K562 (cell line): ENCODE measurements at regions not wholly inside any gene's neighbourhood (a gene's known extent, or its start where the extent isn't known, plus 50 kb on each side); places are given as distances from the start of the nearest gene placed in this dataset.

Experiments used
- ATAC-seq: fragments of 200-7000 bp; cut with Tn5 transposase; 3 replicates; pipeline ENCODE4 v1.9.1; 2020; ENCODE audit warnings: moderate library complexity
- BruUV-seq: library from RNA; stranded (reverse); fragments of 400-500 nt; replicated peaks from 2 replicates; lab custom pipeline; 2021; lab: Mats Ljungman, UMichigan
- CTCF ChIA-PET: fragments of 300-600 bp; formaldehyde crosslinking; extraction: SDS; loops from one replicate; lab custom pipeline; 2021; ENCODE audit warnings: low intra/inter-chr PET ratio; lab: Yijun Ruan, JAX
- POLR2A ChIA-PET: fragments of 300-600, 350-650 bp; sonication (Branson Sonifier 250); formaldehyde crosslinking; extraction: SDS; loops from one replicate; lab custom pipeline; 2021; ENCODE audit warnings: antibody characterized with exemption, inconsistent platforms; lab: Yijun Ruan, JAX
- DNase-seq, 4 experiments: peaks; one replicate each; pipeline versions ENCODE4 v3.0.0 to v3.0.0-alpha.2; 2011 to 2018; ENCODE audit warnings: low spot score in 3 of 4, mixed read lengths in 3 of 4; ENCODE audit errors: extremely low read depth in 1 of 4
- FAIRE-seq: peaks from 2 replicates; lab custom pipeline; 2011; peaks lifted over from hg19 to GRCh38; lab: Jason Lieb, UNC
- H2AFZ ChIP-seq: 2 replicates; pipeline ENCODE4 v1.6.0; 2011; ENCODE audit warnings: low read depth, low read length, control low read depth, inconsistent platforms
- H3K27ac ChIP-seq: fragments of 200-600 bp; 3 replicates; pipeline ENCODE4 v1.8.0; 2011; ENCODE audit warnings: low read depth, mild to moderate bottlenecking, control low read depth, inconsistent platforms, low read length, moderate library complexity, mixed read lengths; ENCODE audit errors: extremely low read depth
- H3K27me3 ChIP-seq, 2 experiments: fragments of 300-600 bp in 1 of 2; 2 replicates in 1 of 2; 3 replicates in 1 of 2; pipeline versions ENCODE4 v1.6.0 to v1.8.0; 2011; ENCODE audit warnings: inconsistent platforms in 2 of 2, low read length in 2 of 2, mild to moderate bottlenecking in 1 of 2, mixed read lengths in 1 of 2, moderate library complexity in 1 of 2; ENCODE audit not compliant: control insufficient read depth in 2 of 2, insufficient read depth in 2 of 2
- H3K36me3 ChIP-seq: fragments of 300-600 bp; 3 replicates; pipeline ENCODE4 v1.8.0; 2011; ENCODE audit warnings: mild to moderate bottlenecking, low read length, inconsistent platforms; ENCODE audit not compliant: control insufficient read depth, insufficient read depth
- H3K4me1 ChIP-seq, 2 experiments: fragments of 200-600 bp in 1 of 2; replicated peaks in 1 of 2; 2 replicates in 1 of 2; 3 replicates in 1 of 2; pipeline versions ENCODE4 v1.5.1 to v1.8.0; 2011; ENCODE audit warnings: inconsistent platforms in 2 of 2, low read length in 2 of 2, mild to moderate bottlenecking in 1 of 2, mixed read lengths in 1 of 2, moderate library complexity in 1 of 2; ENCODE audit not compliant: control insufficient read depth in 2 of 2, insufficient read depth in 2 of 2
- H3K4me2 ChIP-seq: 2 replicates; pipeline ENCODE4 v1.6.1; 2011; ENCODE audit warnings: low read length, control low read depth, inconsistent platforms, mixed read lengths; ENCODE audit not compliant: insufficient read depth
- H3K4me3 ChIP-seq: fragments of 200-600 bp; sonication (generic), shearing (Covaris generic); 2 replicates; pipeline ENCODE4 v1.5.1; 2016; ENCODE audit warnings: control low read depth, inconsistent platforms
- H3K79me2 ChIP-seq: fragments of 200-600 bp; 3 replicates; pipeline ENCODE4 v1.8.0; 2011; ENCODE audit warnings: low read length, inconsistent platforms; ENCODE audit not compliant: control insufficient read depth, insufficient read depth
- H3K9ac ChIP-seq, 2 experiments: 2 replicates each; pipeline versions ENCODE4 v1.6.0 to v1.6.1; 2011; ENCODE audit warnings: low read depth in 2 of 2, low read length in 2 of 2, control low read depth in 1 of 2, inconsistent platforms in 1 of 2, mild to moderate bottlenecking in 1 of 2, mixed read lengths in 1 of 2; ENCODE audit not compliant: insufficient read depth in 1 of 2
- H3K9me1 ChIP-seq: one replicate; pipeline ENCODE4 v1.6.0; 2011; ENCODE audit warnings: inconsistent platforms, mild to moderate bottlenecking, low read length, moderate library complexity; ENCODE audit not compliant: control insufficient read depth, insufficient read depth
- H3K9me3 ChIP-seq: replicated peaks from 2 replicates; pipeline ENCODE4 v1.5.1; 2011; ENCODE audit warnings: low read depth, low read length, inconsistent platforms; ENCODE audit not compliant: control insufficient read depth, insufficient read depth
- H4K20me1 ChIP-seq: replicated peaks from 2 replicates; pipeline ENCODE4 v1.6.1; 2011; ENCODE audit warnings: low read length, inconsistent platforms, mixed read lengths; ENCODE audit not compliant: control insufficient read depth, insufficient read depth
- ERF ChIP-seq: fragments of 450-650 bp; formaldehyde crosslinking; IDR thresholded peaks from 2 replicates; pipeline ENCODE4 v1.4.0; 2020; ENCODE audit warnings: mild to moderate bottlenecking, mixed read lengths
- HDAC3 ChIP-seq: fragments of 450-650 bp; IDR thresholded peaks from 2 replicates; pipeline ENCODE4 v1.6.1; 2018; ENCODE audit warnings: borderline replicate concordance, mild to moderate bottlenecking, moderate library complexity; ENCODE audit not compliant: partially characterized antibody
- MAFK ChIP-seq: IDR thresholded peaks from 2 replicates; pipeline ENCODE4 v1.6.1; 2011; ENCODE audit warnings: low read length, improper control_type of control experiment
- SIN3A ChIP-seq, 2 experiments: fragments of 150-350 bp in 1 of 2; IDR thresholded peaks; 2 replicates each; pipeline ENCODE4 v1.6.1; 2011 to 2016; ENCODE audit warnings: borderline replicate concordance in 2 of 2, low read depth in 2 of 2, low read length in 2 of 2, mild to moderate bottlenecking in 2 of 2, moderate library complexity in 2 of 2; ENCODE audit not compliant: control insufficient read depth in 1 of 2
- SMARCA4 ChIP-seq: fragments of 450-650 bp; IDR thresholded peaks from 2 replicates; pipeline ENCODE4 v1.6.1; 2016
- TFAM ChIP-seq: fragments of 250-450 bp; sonication (Bioruptor Pico); conservative IDR thresholded peaks from 2 replicates; pipeline ENCODE4 v1.5.0; 2021; ENCODE audit warnings: mild to moderate bottlenecking, moderate library complexity
- ZNF133 ChIP-seq: fragments of 250-450 bp; sonication (Bioruptor Pico); IDR thresholded peaks from 2 replicates; pipeline ENCODE4 v1.4.0; 2020; ENCODE audit warnings: mild to moderate bottlenecking
- WGBS: fragments of 100-300 bp; shearing (Covaris generic); methylation state at CpG from one replicate; pipeline ENCODE4 v1.1.6; 2016; ENCODE audit warnings: low coverage, mixed read lengths; ENCODE audit not compliant: insufficient coverage; ENCODE audit errors: missing lambda C conversion rate; 5-methylcytosine and 5-hydroxymethylcytosine counted together
- in situ Hi-C: fragments of 300-500 bp; cut with MboI; formaldehyde crosslinking; loops from 4 replicates; pipeline ENCODE4 v1.15.0; 2018; ENCODE audit warnings: inconsistent platforms, mixed read lengths
- intact Hi-C: fragments of 100-400 bp; cut with micrococcal nuclease; formaldehyde crosslinking; loops from 2 replicates; pipeline ENCODE4 v1.14.2; 2022

GRCh38 chr11:123265951-123266350, 70.9 kb upstream of the CLMP start (continued):
- no peak for TF ChIP-seq MAFK
- no peak for TF ChIP-seq HDAC3

GRCh38 chr11:123264431-123264780, 69.4 kb upstream of the CLMP start:
- Histone ChIP-seq H3K79me2 (no peaks in the 10 kb centered on the region), H4K20me1 (no peaks in the 10 kb centered on the region), H2AFZ (no peak overlapping the region), H3K27ac (no peak overlapping the region), H3K27me3 (peaks cover 0 to 25% of the 10 kb centered on the region in 2 experiments; a peak in 2 of 5 replicates), H3K4me3 (no peak overlapping the region), H3K9me3 (no peaks in the 10 kb centered on the region), H3K9ac (no peak overlapping the region), H3K9me1 (no peaks in the 10 kb centered on the region), H3K4me2 (no peak overlapping the region), H3K36me3 (no peaks in the 10 kb centered on the region), H3K4me1 (no peaks in the 10 kb centered on the region)
- no peak for FAIRE-seq
- in situ Hi-C loops, result no loop called here
- ChIA-PET POLR2A (no interaction called here), CTCF (no interaction called here)
- intact Hi-C loops, result loop anchor here (5.0 kb wide), 1 partner anchor 152 kb away; no protein-coding TSS in a partner anchor
- TF ChIP-seq SMARCA4 (no peak), ERF (CRISPR knock-in tag) (no peak), SIN3A (IDR thresholded peaks at IDR 0.05; ENCODE audit: borderline replicate concordance in 2 of 2, control insufficient read depth in 1 of 2, low read depth in 2 of 2, low read length in 2 of 2) (no peak), TFAM (no peak), ZNF133 (CRISPR knock-in tag) (no peak)
- BruUV-seq, result no TSS peak
- ATAC-seq, result no peak
- WGBS, result 4% methylated on average over 3 of the region's 3 CpGs
- no peak for DNase-seq
